Loucy (cell line): ENCODE measurements at regions not wholly inside any gene's neighbourhood (a gene's known extent, or its start where the extent isn't known, plus 50 kb on each side); places are given as distances from the start of the nearest gene placed in this dataset.

Experiments
- CTCF ChIP-seq: fragments of 200-600 bp; sonication (generic); conservative IDR thresholded peaks from 2 replicates; pipeline ENCODE4 v1.5.1; 2014; ENCODE audit warnings: mild to moderate bottlenecking, antibody characterized with exemption, low read length
- EZH2phosphoT487 ChIP-seq: fragments of 200-600 bp; IDR thresholded peaks from 2 replicates; pipeline ENCODE4 v1.6.1; 2018; ENCODE audit warnings: antibody characterized with exemption, mild to moderate bottlenecking, moderate library complexity, borderline replicate concordance

GRCh38 chr5:37983463-37983862 is 143.6 kb upstream of the GDNF start:
- TF ChIP-seq CTCF = no peak
- TF ChIP-seq EZH2phosphoT487 = no peak
